Small intestine (tissue), 7 donors: ENCODE measurements at regions not wholly inside any gene's neighbourhood (a gene's known extent, or its start where the extent isn't known, plus 50 kb on each side); places are given as distances from the start of the nearest gene placed in this dataset.

Source experiments
- DNase-seq, 2 donors: peaks; one replicate each; pipeline versions ENCODE4 v3.0.0 to v3.0.0-alpha.2; 2013
- FAIRE-seq: peaks from 2 replicates; lab custom pipeline; 2012; peaks lifted over from hg19 to GRCh38; lab: Jason Lieb, UNC
- H3K27ac ChIP-seq, 3 donors: one replicate each; pipeline ENCODE4 v1.5.1; 2013; ENCODE audit warnings: low read length in 2 of 3, mild to moderate bottlenecking in 2 of 3, control low read depth in 1 of 3, inconsistent platforms in 1 of 3, low read depth in 1 of 3, moderate library complexity in 1 of 3
- H3K27me3 ChIP-seq, 3 donors: one replicate each; pipeline ENCODE4 v1.6.1; 2013; ENCODE audit warnings: low read length in 3 of 3, inconsistent platforms in 1 of 3; ENCODE audit not compliant: control insufficient read depth in 3 of 3, insufficient read depth in 3 of 3
- H3K36me3 ChIP-seq, 3 donors: one replicate each; pipeline ENCODE4 v1.6.1; 2013; ENCODE audit warnings: low read length in 3 of 3, inconsistent platforms in 1 of 3, low read depth in 1 of 3, mild to moderate bottlenecking in 1 of 3, moderate library complexity in 1 of 3; ENCODE audit not compliant: control insufficient read depth in 3 of 3, insufficient read depth in 2 of 3
- H3K4me1 ChIP-seq, 3 donors: one replicate each; pipeline ENCODE4 v1.6.1; 2013; ENCODE audit warnings: low read length in 2 of 3, inconsistent platforms in 1 of 3, low read depth in 1 of 3, mild to moderate bottlenecking in 1 of 3, moderate library complexity in 1 of 3; ENCODE audit not compliant: control insufficient read depth in 3 of 3, insufficient read depth in 2 of 3
- H3K4me3 ChIP-seq, 3 donors: one replicate each; pipeline ENCODE4 v1.5.1; 2013; ENCODE audit warnings: low read length in 3 of 3, control low read depth in 1 of 3, inconsistent platforms in 1 of 3, low read depth in 1 of 3, mild to moderate bottlenecking in 1 of 3, moderate library complexity in 1 of 3
- H3K9me3 ChIP-seq, 2 donors: one replicate each; pipeline ENCODE4 v1.6.1; 2013; ENCODE audit warnings: low read depth in 1 of 2, low read length in 1 of 2; ENCODE audit not compliant: control insufficient read depth in 2 of 2, insufficient read depth in 1 of 2
- WGBS, 3 donors: extraction: QIAGEN DNeasy Blood & Tissue Kit; methylation state at CpG; one replicate each; pipeline ENCODE4 v1.1.7; 2013; 5-methylcytosine and 5-hydroxymethylcytosine counted together
- donor health status: healthy with polysubstance abuse.
- donor health status: control.
- donor health status: control.
- donor health status: Bipolar disorder and iron deficiency.
- donor health status: healthy.

DNA sequence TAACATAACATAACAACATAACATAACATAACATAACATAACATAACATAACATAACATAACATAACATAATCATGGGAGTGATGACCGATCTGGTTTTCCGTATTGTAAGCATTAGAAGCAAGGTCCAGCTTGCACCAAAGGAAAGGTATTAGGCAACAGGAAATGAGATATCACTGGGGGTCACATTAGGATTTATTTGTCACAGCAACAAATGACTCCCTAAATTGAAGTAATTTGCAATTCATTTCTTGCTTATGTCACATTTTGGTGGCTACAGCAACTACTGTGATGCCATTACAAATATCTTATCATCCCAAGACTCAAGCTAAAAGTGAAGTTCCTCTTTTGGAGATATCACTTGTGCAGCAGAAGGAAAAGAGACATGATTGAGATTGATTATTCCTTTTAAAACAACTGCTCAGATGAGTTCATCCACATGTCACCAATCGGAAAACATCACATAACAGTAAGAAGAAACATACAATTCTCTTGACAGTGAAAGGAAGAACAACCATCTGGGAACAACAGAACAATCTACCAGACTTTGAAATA lies 1331.1 kb upstream of the RAG2 start:
- no peak for DNase-seq
- Histone ChIP-seq H3K4me3 (no peak overlapping the region), H3K4me1 (no peaks in the 10 kb centered on the region), H3K27me3 (no peaks in the 10 kb centered on the region), H3K9me3 (peaks cover 0 to 3% of the 10 kb centered on the region in 2 donors), H3K36me3 (no peaks in the 10 kb centered on the region), H3K27ac (no peak overlapping the region)
- no peak for FAIRE-seq
- WGBS, 3 donors, result 88 to 90% (median 89%) methylated on average over 3 of the region's 3 CpGs

GRCh38 chr11:37926772-37927171 lies 1328.7 kb upstream of the RAG2 start:
- Histone ChIP-seq H3K9me3 (no peaks in the 10 kb centered on the region), H3K27me3 (no peaks in the 10 kb centered on the region), H3K4me1 (no peaks in the 10 kb centered on the region), H3K36me3 (no peaks in the 10 kb centered on the region), H3K4me3 (no peak overlapping the region), H3K27ac (no peak overlapping the region)
- no peak for DNase-seq
- no peak for FAIRE-seq

- DNase-seq, result no peak
Measured at GRCh38 chr11:37916331-37916730, 1318.3 kb upstream of the RAG2 start.

DNA sequence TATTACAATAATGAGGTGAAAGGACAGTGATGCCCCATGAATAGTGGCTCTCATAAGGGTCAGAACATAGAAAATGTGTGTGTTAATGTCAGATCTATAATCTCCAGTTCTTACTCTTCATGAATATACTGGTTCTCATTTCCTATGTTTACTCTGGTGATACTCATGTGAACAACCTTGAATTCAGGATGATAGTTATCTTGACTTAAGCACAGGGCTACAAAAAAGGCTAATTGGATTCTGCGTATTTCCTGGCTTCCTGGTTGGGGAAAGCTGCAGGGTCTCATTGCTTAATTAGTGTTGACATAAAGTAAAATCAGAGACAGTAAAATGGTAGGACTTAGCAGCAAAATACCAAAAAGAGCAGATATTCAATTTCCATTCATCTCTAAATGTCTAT lies 1316.8 kb upstream of the RAG2 start:
- no peaks in the 10 kb centered on the region for H3K9me3 ChIP-seq
- H3K36me3 ChIP-seq, result no peaks in the 10 kb centered on the region
- WGBS, 3 donors, result 1 to 88% (median 78%) methylated on average over 1 of the region's 1 CpG
- no peak overlapping the region for H3K27ac ChIP-seq
- no peaks in the 10 kb centered on the region for H3K27me3 ChIP-seq
- FAIRE-seq, result no peak
- H3K4me1 ChIP-seq, result no peaks in the 10 kb centered on the region
- no peak for DNase-seq
- no peak overlapping the region for H3K4me3 ChIP-seq

More at GRCh38 chr11:37916331-37916730, 1318.3 kb upstream of the RAG2 start:
- no peak for FAIRE-seq
- H3K4me1 ChIP-seq, result no peaks in the 10 kb centered on the region
- H3K36me3 ChIP-seq, result no peaks in the 10 kb centered on the region
- H3K9me3 ChIP-seq, result no peaks in the 10 kb centered on the region
- H3K27ac ChIP-seq, result no peak overlapping the region
- H3K4me3 ChIP-seq, result no peak overlapping the region
- no peaks in the 10 kb centered on the region for H3K27me3 ChIP-seq

DNA sequence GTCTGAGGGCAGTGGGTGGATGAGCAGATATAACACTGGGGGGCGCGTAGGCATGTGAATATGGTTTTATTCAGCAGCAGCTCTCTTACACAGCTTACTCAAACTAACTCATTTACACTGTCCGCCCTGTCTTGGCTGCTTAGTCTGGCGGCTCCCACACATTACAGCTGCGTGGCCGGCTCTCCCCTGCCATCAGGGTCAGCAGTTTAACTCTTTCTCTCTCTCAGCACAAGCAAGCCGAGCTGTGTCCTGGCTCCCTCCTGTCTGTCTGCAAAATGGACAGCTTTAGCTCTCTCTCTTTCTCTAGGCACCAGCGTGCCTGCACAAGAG lies 1310.1 kb upstream of the RAG2 start:
- Histone ChIP-seq H3K27ac (no peak overlapping the region), H3K27me3 (no peaks in the 10 kb centered on the region), H3K36me3 (no peaks in the 10 kb centered on the region), H3K9me3 (peaks cover 0 to 4% of the 10 kb centered on the region in 2 donors), H3K4me3 (no peak overlapping the region), H3K4me1 (no peaks in the 10 kb centered on the region)
- WGBS, 3 donors, result 74 to 85% (median 82%) methylated on average over 8 of the region's 8 CpGs
- no peak for DNase-seq
- FAIRE-seq, result no peak

DNA sequence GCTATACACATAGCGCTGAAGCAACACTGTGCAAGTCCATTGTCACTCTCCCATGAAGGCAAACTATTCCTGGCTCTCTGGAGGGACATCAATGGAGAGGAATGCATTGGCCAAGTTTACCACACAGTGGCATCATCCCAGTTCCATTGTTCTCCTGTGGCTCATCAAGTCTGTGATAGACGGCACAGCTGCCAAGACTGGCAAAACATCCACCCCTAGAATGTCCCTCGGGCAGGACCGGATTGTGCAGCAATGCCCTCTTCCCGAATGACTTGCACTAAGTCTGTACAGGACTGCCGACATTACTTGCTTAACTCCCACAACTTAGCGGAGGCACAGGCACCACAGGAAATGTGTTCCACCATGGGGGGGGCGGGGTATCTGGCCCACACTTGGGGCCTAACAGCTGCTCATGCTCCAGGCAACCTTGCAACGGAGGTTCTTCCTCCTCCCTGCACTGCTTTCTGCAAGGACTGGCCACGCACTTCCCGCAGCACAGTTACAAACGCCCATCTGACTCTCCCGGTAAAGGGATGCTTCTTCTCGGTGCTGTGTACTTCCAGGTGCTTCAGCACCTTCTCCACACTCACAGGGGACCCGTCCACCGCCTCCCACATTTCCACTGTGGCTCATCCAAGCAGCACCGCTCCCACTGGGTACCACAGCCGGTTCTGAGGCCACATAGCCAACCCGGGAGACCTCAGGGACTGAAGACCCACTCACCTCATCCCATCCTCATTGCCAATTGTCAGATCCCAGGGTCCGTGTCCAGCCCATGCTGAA lies 1309.6 kb upstream of the RAG2 start:
- no peak for DNase-seq
- 82 to 85% (median 83%) methylated on average over 20 of the region's 20 CpGs for WGBS, 3 donors
- Histone ChIP-seq H3K36me3 (no peaks in the 10 kb centered on the region), H3K27me3 (no peaks in the 10 kb centered on the region), H3K27ac (no peak overlapping the region), H3K9me3 (peaks cover 0 to 4% of the 10 kb centered on the region in 2 donors), H3K4me3 (no peak overlapping the region), H3K4me1 (no peaks in the 10 kb centered on the region)
- no peak for FAIRE-seq

DNA sequence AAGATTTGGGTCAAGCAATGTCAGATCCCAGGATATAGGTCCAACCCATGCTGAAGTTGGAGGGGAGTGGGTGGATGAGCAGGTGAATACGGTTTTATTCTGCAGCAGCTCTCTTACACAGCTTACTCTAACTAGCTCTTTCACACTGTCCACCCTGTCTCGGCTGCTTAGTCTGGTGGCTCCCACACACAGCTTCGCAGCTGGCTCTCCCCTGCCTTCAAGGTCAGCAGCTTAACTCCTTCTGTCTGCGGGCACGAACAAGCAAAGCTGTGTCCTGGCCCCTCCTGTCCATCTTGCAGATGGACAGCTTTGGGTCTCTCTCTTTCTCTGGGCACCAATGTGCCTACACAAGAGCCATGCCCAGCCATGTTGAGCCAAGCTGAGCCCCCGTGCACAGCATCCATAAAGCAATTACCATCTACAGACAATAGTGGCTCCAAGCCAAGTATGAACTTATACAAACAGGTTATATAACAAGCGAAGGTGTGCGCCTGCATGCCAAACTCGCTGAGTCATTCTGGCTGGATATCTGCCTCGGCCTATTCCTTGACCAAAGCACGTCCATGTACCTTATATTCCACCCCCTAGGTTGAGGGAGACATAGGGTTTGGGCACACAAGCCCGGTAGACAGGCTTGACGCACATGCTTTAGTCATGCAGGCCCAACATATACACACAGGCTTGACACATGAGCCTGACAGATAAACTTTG lies 1307.8 kb upstream of the RAG2 start:
- Histone ChIP-seq H3K36me3 (no peaks in the 10 kb centered on the region), H3K27me3 (no peaks in the 10 kb centered on the region), H3K4me3 (no peak overlapping the region), H3K4me1 (no peaks in the 10 kb centered on the region), H3K27ac (no peak overlapping the region), H3K9me3 (peaks cover 0 to 4% of the 10 kb centered on the region in 2 donors)
- DNase-seq (peak in 1 of 2 donors; percentile 5), FAIRE-seq (no peak)
- WGBS, 3 donors, result 51 to 75% (median 55%) methylated on average over 13 of the region's 13 CpGs

DNA sequence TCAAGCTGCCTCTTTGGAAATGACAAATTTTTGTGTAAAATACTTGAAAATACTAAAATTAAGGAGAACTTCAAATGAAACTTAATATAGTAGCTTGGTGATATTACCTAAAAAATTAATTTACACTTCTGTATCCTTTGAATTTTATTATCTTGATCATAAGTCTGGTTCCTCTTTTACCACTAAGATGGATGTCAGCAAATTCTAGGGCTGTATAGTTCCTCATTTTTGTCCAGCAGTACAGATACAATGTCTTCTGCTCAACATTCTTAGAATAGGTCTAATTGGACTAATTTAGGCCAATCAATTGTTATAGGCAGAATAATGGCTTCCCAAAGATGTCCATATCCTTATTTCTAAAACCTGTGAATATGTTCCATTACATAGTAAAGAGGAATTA lies 1298.0 kb upstream of the RAG2 start:
- DNase-seq, result no peak
- FAIRE-seq, result no peak
- Histone ChIP-seq H3K4me1 (no peaks in the 10 kb centered on the region), H3K27me3 (no peaks in the 10 kb centered on the region), H3K36me3 (no peaks in the 10 kb centered on the region), H3K9me3 (peaks cover 0 to 17% of the 10 kb centered on the region in 2 donors), H3K27ac (no peak overlapping the region), H3K4me3 (no peak overlapping the region)
